ENCODE measurements at regions not wholly inside any gene's neighbourhood (a gene's known extent, or its start where the extent isn't known, plus 50 kb on each side); places are given as distances from the start of the nearest gene placed in this dataset.

DNA sequence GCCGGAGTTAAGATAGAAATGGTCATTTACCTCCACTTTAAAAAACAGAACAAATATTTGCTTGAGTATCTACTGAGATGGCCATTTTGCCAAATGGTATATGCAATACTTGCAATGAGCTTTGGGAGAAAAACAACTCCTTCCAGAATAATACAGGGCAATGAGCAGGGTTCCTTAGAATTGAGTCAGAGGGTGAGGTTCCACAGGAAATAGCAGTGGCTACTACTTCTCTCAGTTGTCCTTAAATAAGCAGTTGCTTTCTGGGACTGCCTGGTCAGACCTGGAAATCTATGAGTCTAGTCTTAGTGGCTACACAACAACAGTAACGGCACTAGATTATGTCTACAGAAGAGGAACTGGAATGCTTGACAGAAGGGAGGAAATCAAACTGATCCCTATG is 80.9 kb upstream of the CCDC85A start:
- no peak for TF ChIP-seq POLR2A (IDR thresholded peaks at IDR 0.05)
- TF ChIP-seq, protein P1, sequence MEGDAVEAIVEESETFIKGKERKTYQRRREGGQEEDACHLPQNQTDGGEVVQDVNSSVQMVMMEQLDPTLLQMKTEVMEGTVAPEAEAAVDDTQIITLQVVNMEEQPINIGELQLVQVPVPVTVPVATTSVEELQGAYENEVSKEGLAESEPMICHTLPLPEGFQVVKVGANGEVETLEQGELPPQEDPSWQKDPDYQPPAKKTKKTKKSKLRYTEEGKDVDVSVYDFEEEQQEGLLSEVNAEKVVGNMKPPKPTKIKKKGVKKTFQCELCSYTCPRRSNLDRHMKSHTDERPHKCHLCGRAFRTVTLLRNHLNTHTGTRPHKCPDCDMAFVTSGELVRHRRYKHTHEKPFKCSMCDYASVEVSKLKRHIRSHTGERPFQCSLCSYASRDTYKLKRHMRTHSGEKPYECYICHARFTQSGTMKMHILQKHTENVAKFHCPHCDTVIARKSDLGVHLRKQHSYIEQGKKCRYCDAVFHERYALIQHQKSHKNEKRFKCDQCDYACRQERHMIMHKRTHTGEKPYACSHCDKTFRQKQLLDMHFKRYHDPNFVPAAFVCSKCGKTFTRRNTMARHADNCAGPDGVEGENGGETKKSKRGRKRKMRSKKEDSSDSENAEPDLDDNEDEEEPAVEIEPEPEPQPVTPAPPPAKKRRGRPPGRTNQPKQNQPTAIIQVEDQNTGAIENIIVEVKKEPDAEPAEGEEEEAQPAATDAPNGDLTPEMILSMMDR (IDR thresholded peaks at IDR 0.05) = no peak
- TF ChIP-seq POLR2AphosphoS5 (IDR thresholded peaks at IDR 0.05; ENCODE audit: insufficient read depth in 1 of 2, low read depth in 1 of 2) = no peak
- no peak for DNase-seq (ENCODE audit: extremely low spot score in 2 of 2)
- H3K9me3 ChIP-seq = no peaks in the 10 kb centered on the region
- no peak overlapping the region for H3K4me3 ChIP-seq
- intact Hi-C loops (cut with DNase I) = no loop called here
- no peaks in the 10 kb centered on the region for H3K4me1 ChIP-seq
- no peaks in the 10 kb centered on the region for H3K36me3 ChIP-seq
- no peaks in the 10 kb centered on the region for H3K27me3 ChIP-seq
- H3K27ac ChIP-seq = no peak overlapping the region

DNA sequence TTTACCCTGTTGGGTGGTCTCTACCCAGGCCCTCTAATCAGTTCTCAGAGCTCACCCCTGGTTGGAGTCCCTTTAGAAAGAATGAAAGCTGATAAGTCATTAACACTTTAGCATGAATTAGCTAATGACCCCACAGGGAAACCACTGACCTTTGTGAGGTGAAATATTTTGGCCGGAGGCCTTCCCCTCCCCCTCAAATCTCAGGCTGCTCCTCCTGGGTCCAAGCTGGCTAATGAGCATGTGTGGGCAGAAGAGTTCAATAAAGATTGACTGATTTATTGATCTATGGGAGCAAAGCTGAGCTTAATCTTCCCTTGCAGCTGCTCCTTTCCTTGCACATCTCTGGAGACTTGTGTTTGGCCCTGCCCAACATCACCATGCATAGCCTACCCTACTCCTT is 78.8 kb upstream of the CCDC85A start:
- no peaks in the 10 kb centered on the region for H3K27me3 ChIP-seq
- H3K4me1 ChIP-seq = no peaks in the 10 kb centered on the region
- TF ChIP-seq, protein P1 (IDR thresholded peaks at IDR 0.05) = no peak
- TF ChIP-seq POLR2A (IDR thresholded peaks at IDR 0.05) (no peak), POLR2AphosphoS5 (IDR thresholded peaks at IDR 0.05; ENCODE audit: insufficient read depth in 1 of 2, low read depth in 1 of 2) (no peak)
- no peak for DNase-seq (ENCODE audit: extremely low spot score in 2 of 2)
- H3K4me3 ChIP-seq = no peak overlapping the region
- no peak overlapping the region for H3K27ac ChIP-seq
- intact Hi-C loops (cut with DNase I) = no loop called here
- H3K36me3 ChIP-seq = no peaks in the 10 kb centered on the region
- H3K9me3 ChIP-seq = no peaks in the 10 kb centered on the region

DNA sequence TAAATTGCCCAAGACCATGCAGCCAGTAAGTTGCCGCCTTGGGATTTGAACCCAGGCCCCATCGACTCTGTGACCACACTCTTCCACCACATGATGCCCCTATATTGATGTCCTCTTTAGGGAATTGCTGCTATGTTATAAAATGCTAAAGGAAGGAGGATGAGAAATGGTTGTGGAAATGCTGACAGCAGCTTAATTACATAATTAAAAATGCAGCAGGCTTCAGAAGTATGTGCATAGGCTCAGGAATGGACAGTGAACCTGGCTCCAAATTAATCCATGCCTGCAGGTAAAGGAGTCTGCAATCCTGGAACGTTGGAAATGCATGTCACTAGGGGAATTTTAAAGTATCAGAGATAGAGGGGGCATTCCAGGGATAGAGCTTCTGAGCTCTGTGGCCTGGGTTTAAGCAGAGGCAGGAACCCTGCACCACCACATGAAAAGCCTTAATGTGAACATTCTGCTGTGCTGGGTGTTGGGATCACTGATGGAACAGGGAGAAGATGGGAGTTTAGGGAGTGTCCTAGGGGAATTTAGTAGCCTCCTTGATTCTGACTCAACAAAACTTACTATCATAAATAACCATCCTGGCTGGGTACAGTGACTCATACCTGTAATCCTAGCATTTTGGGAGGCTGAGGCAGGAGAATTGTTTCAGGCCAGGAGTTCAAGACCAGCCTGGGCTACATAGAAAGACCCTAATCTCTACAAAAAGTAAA is 76.1 kb upstream of the CCDC85A start:
- no peak overlapping the region for H3K27ac ChIP-seq
- no peak for DNase-seq (ENCODE audit: extremely low spot score in 2 of 2)
- intact Hi-C loops (cut with DNase I) = no loop called here
- no peaks in the 10 kb centered on the region for H3K27me3 ChIP-seq
- no peaks in the 10 kb centered on the region for H3K36me3 ChIP-seq
- H3K9me3 ChIP-seq = no peaks in the 10 kb centered on the region
- no peak overlapping the region for H3K4me3 ChIP-seq
- H3K4me1 ChIP-seq = no peaks in the 10 kb centered on the region
- TF ChIP-seq POLR2A (IDR thresholded peaks at IDR 0.05) (no peak), POLR2AphosphoS5 (IDR thresholded peaks at IDR 0.05; ENCODE audit: insufficient read depth in 1 of 2, low read depth in 1 of 2) (no peak)
- TF ChIP-seq, protein P1 (IDR thresholded peaks at IDR 0.05) = no peak

DNA sequence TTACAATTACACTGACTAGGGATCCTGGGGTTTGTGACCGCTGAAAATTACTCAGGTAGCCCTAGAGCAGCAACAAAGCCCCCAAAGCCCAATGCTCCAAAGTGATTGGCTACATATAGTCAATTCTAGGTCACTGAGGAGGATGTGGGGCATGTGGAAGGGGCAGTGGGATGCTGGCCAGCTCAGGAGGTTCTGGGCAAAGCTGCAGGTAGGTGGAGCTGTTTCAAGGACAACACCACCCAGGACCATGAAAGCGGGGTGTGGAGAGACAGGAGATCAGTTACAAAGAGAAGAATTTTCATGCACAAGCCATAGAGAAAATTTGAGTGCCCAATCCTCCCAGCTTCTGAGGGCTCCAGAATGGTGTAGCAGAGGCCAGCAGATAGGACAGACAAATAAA is 75.0 kb upstream of the CCDC85A start:
- DNase-seq (ENCODE audit: extremely low spot score in 2 of 2) = no peak
- H3K27ac ChIP-seq = no peak overlapping the region
- H3K36me3 ChIP-seq = no peaks in the 10 kb centered on the region
- no peaks in the 10 kb centered on the region for H3K4me1 ChIP-seq
- no peaks in the 10 kb centered on the region for H3K27me3 ChIP-seq
- intact Hi-C loops (cut with DNase I) = no loop called here
- no peaks in the 10 kb centered on the region for H3K9me3 ChIP-seq
- no peak overlapping the region for H3K4me3 ChIP-seq
- no peak for TF ChIP-seq POLR2A (IDR thresholded peaks at IDR 0.05)
- TF ChIP-seq POLR2AphosphoS5 (IDR thresholded peaks at IDR 0.05; ENCODE audit: insufficient read depth in 1 of 2, low read depth in 1 of 2) = no peak
- TF ChIP-seq, protein P1 (IDR thresholded peaks at IDR 0.05) = no peak

DNA sequence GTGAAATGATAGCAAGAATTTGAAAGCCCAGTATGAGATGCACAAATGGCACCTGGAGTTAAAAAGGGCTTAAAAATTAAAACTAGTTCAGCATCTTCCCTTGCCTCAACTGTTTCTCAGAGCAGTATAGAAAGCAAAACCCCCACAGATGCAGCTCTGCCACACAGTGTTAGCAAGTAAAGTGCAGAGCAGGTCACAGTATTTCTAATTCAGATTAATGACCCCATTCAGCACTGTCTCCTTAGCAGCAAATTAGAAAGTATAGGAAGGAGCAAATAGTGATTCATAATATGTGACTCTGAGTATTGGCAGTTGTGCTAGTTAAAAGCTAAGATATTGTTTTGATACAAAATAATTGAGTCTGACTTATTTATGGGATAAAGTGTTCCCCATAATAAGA is 73.8 kb upstream of the CCDC85A start:
- H3K4me1 ChIP-seq = no peaks in the 10 kb centered on the region
- H3K27me3 ChIP-seq = no peaks in the 10 kb centered on the region
- TF ChIP-seq, protein P1 (IDR thresholded peaks at IDR 0.05) = no peak
- no peak for TF ChIP-seq POLR2AphosphoS5 (IDR thresholded peaks at IDR 0.05; ENCODE audit: insufficient read depth in 1 of 2, low read depth in 1 of 2)
- no peak for TF ChIP-seq POLR2A (IDR thresholded peaks at IDR 0.05)
- no peak overlapping the region for H3K4me3 ChIP-seq
- no peak overlapping the region for H3K27ac ChIP-seq
- H3K36me3 ChIP-seq = no peaks in the 10 kb centered on the region
- no peak for DNase-seq (ENCODE audit: extremely low spot score in 2 of 2)
- intact Hi-C loops (cut with DNase I) = no loop called here
- no peaks in the 10 kb centered on the region for H3K9me3 ChIP-seq
